ENCODE measurements at regions not wholly inside any gene's neighbourhood (a gene's known extent, or its start where the extent isn't known, plus 50 kb on each side); places are given as distances from the start of the nearest gene placed in this dataset.
"Not testable (repeated sequence)": the region's sequence is repeated elsewhere in the genome, so short reads cannot be mapped to it uniquely, and the experiment has no call there.

DNA sequence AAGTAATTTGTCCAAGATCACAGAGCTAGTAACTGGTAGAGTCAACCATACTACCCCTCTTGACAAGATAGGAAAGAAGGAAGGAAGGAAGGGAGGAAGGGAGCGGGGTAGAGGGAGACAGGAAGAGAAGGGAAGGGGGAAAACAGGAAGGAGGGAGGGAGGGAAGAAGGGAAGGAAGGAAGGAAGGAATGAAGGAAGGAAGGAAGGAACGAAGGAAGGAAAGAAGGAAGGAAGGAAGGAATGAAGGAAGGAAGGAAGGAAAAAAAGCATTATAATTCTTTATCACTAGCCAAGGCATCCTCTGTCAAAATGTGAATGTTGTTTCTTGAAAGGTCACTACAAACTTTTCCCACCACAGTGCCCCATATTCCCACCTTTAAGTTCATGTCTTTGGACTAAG is 223.6 kb downstream of the SHQ1 start:
- FAIRE-seq: no peak

- no peak for FAIRE-seq
Observed at GRCh38 chr3:72618739-72619138, 229.5 kb downstream of the SHQ1 start.

DNA sequence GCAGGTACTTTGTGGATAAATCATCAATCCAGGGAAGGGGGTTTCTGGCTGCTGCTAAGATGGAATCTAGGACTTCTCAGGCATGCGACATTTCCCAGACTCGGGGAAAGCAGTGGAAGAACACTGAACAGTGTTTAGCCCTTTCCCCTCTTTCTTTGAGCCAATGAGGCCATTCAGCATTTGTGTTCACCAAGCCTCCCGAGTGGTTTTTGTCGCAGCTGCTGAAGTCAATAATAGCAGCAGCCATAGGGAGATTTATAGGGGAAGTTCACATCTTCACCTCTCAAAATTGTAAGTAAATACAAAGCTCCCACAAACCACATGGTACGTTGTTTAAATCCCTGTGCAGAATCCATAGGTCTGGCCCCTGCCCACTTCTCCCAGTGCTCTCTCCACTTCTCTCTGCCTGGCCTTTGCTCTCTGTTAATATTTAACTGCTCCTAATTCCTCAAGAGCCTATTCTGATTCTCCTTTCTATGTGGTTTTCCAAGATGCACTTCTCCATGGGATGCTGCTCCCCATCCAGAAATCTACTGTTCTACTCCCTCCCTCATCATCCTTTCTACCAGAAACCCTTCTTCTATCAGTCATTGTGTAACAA is 230.7 kb downstream of the SHQ1 start:
- no peak for FAIRE-seq

GRCh38 chr3:72615776-72616175 is 232.5 kb downstream of the SHQ1 start:
- no peak for FAIRE-seq

DNA sequence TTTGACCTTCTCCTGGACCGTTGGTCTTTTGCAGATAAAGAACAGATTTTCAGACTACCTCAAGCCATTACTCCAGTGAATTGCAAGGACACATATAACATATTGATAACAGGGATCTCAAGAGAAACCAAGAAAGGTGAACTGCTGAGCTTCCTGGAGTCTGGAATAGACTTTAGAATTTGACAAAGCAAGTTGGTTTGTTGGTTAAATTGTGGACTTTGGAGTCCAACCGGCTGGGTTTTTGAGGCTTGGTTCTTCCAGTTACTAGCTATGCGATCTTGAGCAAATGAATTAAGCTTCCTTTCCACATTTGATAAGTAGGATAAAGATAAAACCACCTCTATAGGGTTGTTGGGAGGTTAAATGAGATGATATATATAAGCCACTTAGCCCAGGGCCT is 233.1 kb downstream of the SHQ1 start:
- FAIRE-seq: no peak

GRCh38 chr3:72614394-72615074 is 233.7 kb downstream of the SHQ1 start:
- no peak for FAIRE-seq

GRCh38 chr3:72613871-72614270 is 234.4 kb downstream of the SHQ1 start:
- no peak for FAIRE-seq

GRCh38 chr3:72609114-72609513 is 239.1 kb downstream of the SHQ1 start:
- not testable (repeated sequence) for FAIRE-seq

- no peak for FAIRE-seq
Observed at GRCh38 chr3:72606005-72606800, 242.0 kb downstream of the SHQ1 start.

GRCh38 chr3:72604328-72604727 is 243.9 kb downstream of the SHQ1 start:
- FAIRE-seq: no peak

DNA sequence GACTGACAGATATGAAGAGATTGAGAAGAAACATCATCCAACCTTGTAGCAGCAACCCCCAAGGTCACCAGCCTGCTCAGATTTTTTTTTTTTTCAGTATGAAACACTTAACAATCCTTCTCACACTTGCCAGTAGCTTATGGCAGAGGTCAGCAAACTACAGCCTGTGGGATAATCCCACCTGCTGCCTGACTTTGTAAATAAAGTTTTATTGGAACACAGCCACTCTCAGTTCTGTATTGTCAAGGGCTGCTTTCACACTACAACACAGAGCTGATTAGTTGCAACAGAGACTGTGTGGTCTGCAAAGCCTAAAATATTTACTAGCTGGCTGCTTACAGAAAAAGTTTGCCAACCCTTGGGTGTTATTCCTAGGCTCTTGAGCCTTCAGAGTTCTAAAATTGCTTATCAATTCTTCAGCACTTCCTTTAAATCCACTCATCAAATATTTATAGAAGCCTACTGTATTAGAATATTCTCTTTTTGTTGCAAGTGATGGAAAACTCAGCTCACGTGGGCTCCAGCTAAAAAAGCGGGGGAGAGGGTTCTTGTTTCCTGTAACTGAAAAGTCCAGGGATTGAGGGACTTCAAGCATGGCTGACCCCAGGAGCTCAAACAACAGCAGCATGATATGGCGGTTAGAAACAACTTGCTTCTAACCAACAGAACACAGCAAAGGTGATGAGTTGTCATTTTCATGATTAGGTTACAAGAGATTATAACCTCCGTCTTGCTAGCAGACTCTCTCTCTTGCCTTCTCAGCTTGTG is 246.1 kb downstream of the SHQ1 start:
- FAIRE-seq: no peak

DNA sequence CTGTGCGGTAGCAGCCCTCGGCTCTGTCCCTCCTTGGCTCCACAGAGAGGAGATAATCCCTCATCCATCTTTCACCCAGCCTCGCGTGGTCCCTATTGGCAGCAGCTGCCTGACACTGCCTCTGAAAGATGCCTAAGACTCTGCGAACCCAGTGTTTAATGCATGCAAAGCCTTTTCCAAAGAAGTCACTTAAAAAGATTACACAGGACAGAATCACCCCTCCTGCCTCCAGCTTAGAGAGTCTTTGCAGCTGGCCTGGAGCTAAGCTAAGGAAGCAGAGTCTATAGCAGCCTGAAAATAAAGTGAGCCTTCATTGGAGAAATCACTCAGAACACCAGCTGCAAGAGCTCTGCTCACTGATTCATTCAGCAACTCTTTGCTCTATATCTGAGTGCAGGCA is 247.2 kb downstream of the SHQ1 start:
- no peak for FAIRE-seq

GRCh38 chr3:72597756-72598195 is 250.5 kb downstream of the SHQ1 start:
- FAIRE-seq: no peak

DNA sequence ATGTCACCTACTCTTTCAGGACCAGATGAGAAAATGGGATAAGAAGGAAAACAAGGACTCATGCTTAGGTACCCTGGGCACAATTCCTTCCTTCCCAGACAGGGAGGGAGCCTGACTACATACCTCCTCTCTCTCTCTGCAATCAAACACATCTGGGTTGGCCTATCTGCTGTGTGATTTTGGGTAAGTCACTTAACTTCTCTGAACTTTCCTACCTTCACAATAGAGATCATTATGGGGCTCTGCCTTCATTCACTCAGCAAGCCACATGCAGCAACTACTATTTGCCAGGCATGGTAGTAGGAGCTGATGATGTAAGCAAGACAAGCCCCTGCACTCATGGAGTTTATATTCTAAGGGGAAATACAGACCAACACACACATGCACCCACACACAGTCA is 251.2 kb downstream of the SHQ1 start:
- no peak for FAIRE-seq

DNA sequence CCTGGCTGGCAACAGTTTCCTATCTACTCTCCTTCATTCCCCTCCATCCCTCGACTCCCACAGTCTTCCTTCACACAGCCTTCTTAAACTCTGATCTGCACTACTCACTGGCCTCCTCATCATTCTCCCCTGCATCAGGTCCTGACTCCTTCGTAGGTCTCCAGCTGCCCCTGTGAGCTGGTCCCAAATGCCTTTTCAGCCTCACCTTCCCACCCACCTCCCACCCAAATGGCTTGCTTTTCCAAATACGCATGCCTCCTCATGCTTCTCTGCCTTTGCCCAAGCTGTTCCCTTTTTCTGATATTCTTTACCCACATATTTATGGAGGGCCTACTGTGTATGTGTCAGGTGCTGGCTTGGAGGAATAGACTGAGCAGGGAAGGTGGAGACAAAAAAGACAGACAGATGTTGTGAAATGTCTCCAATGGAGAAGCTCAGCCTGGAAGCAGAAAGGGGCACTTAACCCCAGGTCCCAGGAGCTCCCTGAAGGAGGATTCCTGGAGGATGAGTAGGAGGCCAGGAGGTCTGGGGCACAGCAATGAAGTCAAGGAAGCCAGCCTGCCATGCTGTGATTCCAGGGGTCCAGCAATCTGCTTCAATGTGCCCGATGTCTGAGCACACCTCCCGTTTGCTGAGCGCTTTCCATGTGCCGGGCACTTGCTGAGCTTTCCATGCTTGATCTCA is 252.2 kb downstream of the SHQ1 start:
- FAIRE-seq: no peak

- FAIRE-seq: no peak
Observed at GRCh38 chr3:72595376-72595775, 252.9 kb downstream of the SHQ1 start.

GRCh38 chr3:72594615-72595215 is 253.5 kb downstream of the SHQ1 start:
- no peak for FAIRE-seq

GRCh38 chr3:72593881-72594397 is 254.3 kb downstream of the SHQ1 start:
- no peak for FAIRE-seq

DNA sequence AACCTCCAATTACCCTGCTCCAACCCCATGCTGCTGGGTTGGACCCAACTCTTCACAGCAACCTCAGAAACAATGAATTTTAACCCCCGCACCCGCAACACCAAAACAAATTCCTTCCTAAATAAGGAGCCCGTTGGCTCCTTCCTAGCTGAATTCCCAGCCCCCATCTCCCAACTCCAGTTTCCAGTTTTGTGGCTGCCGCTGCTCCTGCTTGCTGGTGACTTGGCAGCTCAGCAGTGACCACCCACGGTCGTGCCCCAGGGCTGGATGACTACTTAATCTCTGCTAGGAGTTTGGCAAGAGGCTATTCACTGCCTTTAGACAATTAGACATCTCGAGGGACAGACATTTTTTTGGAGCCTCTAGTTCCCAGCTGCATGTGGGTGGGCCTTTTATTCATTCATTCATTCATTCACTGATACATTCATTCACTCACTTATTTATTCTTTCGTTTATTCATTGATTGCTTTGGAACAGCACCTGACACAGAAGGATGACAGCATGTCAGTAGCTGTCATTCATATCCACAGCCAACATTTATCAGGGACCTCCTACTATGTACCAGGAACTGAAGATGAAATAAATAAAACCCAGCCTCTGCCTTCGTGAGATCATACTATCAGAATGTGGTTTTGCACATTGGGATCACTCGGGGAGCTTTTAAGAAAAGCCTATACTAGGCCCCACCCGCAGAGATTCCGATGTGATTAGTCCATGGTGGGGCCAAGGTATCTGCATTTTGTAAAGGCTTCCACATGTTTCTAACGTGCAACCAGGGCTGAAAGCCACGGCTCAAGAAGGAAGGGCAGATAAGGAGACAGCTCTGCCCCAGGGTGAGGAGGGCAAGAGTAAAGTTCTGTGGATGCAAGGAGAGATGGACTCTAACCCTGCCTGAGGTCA is 256.5 kb downstream of the SHQ1 start:
- FAIRE-seq: no peak

- no peak for FAIRE-seq
Observed at GRCh38 chr3:72590732-72591221, 257.5 kb downstream of the SHQ1 start.

DNA sequence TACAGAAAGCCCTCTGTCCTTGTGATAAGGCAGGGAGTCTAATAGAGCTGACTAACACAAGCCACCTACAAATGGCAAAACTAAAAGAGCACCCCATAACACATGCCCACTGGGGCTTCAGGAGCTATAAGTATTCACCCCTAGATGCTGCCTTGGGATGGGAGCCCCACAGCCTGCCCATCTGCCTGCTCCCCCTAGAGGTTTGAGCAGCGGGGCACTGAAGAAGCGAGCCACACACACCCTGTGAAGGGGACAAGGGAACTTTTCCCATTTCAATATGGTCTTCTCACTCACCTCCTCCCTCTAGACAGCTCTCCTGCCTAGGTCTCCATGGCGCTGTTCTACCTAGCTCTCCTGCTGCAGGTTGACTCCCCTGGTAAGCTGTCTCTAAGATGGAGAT is 261.0 kb downstream of the SHQ1 start:
- FAIRE-seq: no peak
